Prostate gland (tissue), 2 donors: ENCODE measurements at regions not wholly inside any gene's neighbourhood (a gene's known extent, or its start where the extent isn't known, plus 50 kb on each side); places are given as distances from the start of the nearest gene placed in this dataset.

Experiments
- DNase-seq: peaks from one replicate; pipeline ENCODE4 v3.0.0-alpha.2; 2019; ENCODE audit warnings: low spot score
- H3K27ac ChIP-seq, 2 donors: fragments of 200-600 bp; sonication (generic); 2 replicates each; pipeline ENCODE4 v1.5.1; 2017 to 2019
- H3K27me3 ChIP-seq: fragments of 200-600 bp; sonication (generic); replicated peaks from 2 replicates; pipeline ENCODE4 v1.5.1; 2019; ENCODE audit not compliant: insufficient read depth
- H3K36me3 ChIP-seq, 2 donors: fragments of 200-600 bp; sonication (generic); 1 replicate in 1 of 2; 2 replicates in 1 of 2; pipeline versions ENCODE4 v1.5.1 to v1.8.1; 2017 to 2019
- H3K4me1 ChIP-seq: fragments of 200-600 bp; sonication (generic); replicated peaks from 2 replicates; pipeline ENCODE4 v1.5.1; 2019
- H3K4me3 ChIP-seq, 2 donors: fragments of 200-600 bp; sonication (generic); 2 replicates each; pipeline ENCODE4 v1.5.1; 2017 to 2019
- H3K9me3 ChIP-seq: fragments of 200-600 bp; sonication (generic); 2 replicates; pipeline ENCODE4 v1.5.1; 2017
- POLR2A ChIP-seq: fragments of 450-650 bp; IDR thresholded peaks from one replicate; pipeline ENCODE4 v1.6.1; 2016; ENCODE audit warnings: antibody characterized with exemption, mild to moderate bottlenecking
- POLR2AphosphoS5 ChIP-seq: sonication (generic); formaldehyde crosslinking; IDR thresholded peaks from one replicate; pipeline ENCODE4 v1.6.1; 2017; ENCODE audit warnings: antibody characterized with exemption
- WGBS: methylation state at CpG from one replicate; pipeline ENCODE4 v1.1.5; 2018; 5-methylcytosine and 5-hydroxymethylcytosine counted together
- intact Hi-C: fragments of 100-400 bp; cut with DNase I; formaldehyde crosslinking; loops from one replicate; pipeline ENCODE4 v1.14.2; 2022
- TF ChIP-seq, protein P1 (sequence below), 4 experiments: fragments of 200-600 bp in 2 of 4; fragments of 450-650 bp in 2 of 4; sonication (generic) in 2 of 4; IDR thresholded peaks; 1 replicate in 3 of 4; 2 replicates in 1 of 4; pipeline ENCODE4 v1.5.1; 2016 to 2019; ENCODE audit warnings: antibody characterized with exemption in 4 of 4, mild to moderate bottlenecking in 2 of 4, moderate library complexity in 2 of 4

DNA sequence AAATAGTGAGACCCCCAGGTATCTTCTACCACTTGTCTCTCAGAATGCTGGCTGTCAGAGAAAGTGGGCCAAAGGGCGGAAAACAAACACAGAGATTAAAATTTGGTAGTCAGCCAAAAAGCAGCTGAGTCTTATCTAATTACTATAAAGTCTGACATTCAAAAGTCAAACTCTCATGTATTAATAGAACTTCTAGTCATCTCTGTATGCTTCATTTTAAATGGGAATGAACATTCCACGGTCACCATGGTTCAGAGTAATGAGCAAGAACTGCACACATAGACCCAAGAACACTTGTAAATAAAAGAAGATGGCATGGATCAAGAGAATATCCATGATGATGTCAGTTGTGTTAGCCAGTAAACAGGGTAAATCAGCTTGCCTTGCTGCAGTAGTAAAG, 1267.0 kb upstream of the CHAC2 start:
- H3K4me3 ChIP-seq, result no peak overlapping the region
- H3K27ac ChIP-seq, result no peak overlapping the region
- no peaks in the 10 kb centered on the region for H3K27me3 ChIP-seq
- H3K36me3 ChIP-seq, result no peaks in the 10 kb centered on the region
- intact Hi-C loops, result no loop called here
- H3K4me1 ChIP-seq, result no peaks in the 10 kb centered on the region
- no peaks in the 10 kb centered on the region for H3K9me3 ChIP-seq
- TF ChIP-seq POLR2AphosphoS5 (no peak), POLR2A (no peak)
- DNase-seq, result no peak
- WGBS, result 52% methylated on average over 2 of the region's 2 CpGs

DNA sequence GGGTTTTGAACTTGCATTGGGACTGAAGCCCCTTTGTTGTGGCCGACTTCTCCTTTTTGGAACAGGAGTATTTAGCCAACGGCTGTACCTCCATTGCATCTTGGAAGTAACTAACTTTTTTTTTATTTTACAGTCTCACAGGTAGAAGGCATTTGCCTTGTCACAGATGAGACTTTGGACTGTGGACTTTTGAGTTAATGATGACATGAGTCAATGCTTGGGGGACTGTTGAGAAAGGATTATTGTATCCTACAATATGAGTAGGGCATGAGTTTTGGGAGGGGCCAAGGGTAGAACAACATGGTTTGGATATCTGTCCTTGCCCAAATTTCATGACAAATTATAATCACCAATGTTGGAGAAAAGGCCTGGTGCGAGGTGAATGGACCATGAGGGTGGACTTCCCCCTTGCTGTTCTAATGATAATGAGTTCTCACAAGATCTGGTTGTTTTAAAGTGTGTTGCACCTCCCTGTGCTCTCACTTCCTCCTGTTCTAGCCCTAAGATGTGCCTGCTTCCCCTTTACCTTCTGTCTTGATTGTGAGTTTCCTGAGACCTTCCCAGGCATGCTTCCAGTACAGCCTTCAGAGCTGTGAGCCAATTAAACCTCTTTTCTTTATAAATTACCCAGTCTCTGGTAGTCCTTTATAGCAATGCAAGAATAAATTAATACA, 1269.4 kb upstream of the CHAC2 start:
- Histone ChIP-seq H3K36me3 (no peaks in the 10 kb centered on the region), H3K4me3 (no peak overlapping the region), H3K27me3 (no peaks in the 10 kb centered on the region), H3K9me3 (no peaks in the 10 kb centered on the region), H3K27ac (no peak overlapping the region), H3K4me1 (no peaks in the 10 kb centered on the region)
- TF ChIP-seq POLR2AphosphoS5, result no peak
- TF ChIP-seq POLR2A, result no peak
- TF ChIP-seq, protein P1, sequence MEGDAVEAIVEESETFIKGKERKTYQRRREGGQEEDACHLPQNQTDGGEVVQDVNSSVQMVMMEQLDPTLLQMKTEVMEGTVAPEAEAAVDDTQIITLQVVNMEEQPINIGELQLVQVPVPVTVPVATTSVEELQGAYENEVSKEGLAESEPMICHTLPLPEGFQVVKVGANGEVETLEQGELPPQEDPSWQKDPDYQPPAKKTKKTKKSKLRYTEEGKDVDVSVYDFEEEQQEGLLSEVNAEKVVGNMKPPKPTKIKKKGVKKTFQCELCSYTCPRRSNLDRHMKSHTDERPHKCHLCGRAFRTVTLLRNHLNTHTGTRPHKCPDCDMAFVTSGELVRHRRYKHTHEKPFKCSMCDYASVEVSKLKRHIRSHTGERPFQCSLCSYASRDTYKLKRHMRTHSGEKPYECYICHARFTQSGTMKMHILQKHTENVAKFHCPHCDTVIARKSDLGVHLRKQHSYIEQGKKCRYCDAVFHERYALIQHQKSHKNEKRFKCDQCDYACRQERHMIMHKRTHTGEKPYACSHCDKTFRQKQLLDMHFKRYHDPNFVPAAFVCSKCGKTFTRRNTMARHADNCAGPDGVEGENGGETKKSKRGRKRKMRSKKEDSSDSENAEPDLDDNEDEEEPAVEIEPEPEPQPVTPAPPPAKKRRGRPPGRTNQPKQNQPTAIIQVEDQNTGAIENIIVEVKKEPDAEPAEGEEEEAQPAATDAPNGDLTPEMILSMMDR (IDR thresholded peaks at IDR 0.05), result no peak
- no peak for DNase-seq
- intact Hi-C loops, result no loop called here
- 76% methylated on average over 3 of the region's 3 CpGs for whole genome bisulfite sequencing

DNA sequence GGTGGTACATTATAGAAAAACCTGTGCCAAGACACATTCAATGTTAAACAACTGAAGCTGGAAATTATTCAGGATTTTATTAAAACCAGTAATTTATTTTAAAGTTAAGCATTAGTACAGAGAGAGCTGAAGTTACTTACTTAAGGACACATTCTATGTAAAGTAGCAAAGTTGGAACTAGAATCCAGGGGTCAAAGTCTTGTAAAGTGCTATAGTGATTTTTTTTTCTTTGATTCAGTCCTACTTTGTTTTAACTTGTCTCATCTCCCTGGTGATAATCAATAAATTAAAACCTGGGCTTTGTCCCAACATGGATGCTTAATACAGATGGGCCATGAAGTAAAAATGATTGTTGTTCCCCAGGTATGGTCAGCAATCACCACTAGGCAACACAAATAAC, 1271.8 kb upstream of the CHAC2 start:
- intact Hi-C loops, result no loop called here
- H3K9me3 ChIP-seq, result no peaks in the 10 kb centered on the region
- no peak overlapping the region for H3K27ac ChIP-seq
- H3K36me3 ChIP-seq, result no peaks in the 10 kb centered on the region
- H3K4me3 ChIP-seq, result no peak overlapping the region
- no peak for TF ChIP-seq POLR2AphosphoS5
- TF ChIP-seq, protein P1 (IDR thresholded peaks at IDR 0.05), result no peak
- TF ChIP-seq POLR2A, result no peak
- no peaks in the 10 kb centered on the region for H3K27me3 ChIP-seq
- DNase-seq, result no peak
- H3K4me1 ChIP-seq, result no peaks in the 10 kb centered on the region

DNA sequence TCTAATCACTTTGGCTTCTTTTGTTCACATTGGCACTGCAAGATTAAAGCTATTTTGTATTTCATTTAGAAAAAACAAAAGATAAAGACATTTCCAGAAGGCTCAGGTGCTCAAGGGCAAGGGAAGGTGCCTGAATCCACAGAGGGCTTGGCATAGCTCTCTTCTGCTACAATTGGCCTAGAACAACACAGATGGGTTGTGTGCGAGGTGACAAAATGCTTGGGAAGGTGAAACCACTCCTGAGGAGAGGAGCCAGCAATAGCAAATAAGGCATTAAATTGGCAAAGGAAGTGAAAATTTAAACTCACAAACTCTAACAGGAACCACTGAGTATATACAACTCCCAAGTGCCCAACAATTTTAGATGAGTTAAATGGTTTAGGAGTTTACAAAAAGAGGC, 1290.4 kb upstream of the CHAC2 start:
- H3K4me3 ChIP-seq, result no peak overlapping the region
- no peak overlapping the region for H3K27ac ChIP-seq
- 76% methylated on average over 1 of the region's 1 CpG for WGBS
- no peak for TF ChIP-seq POLR2A
- TF ChIP-seq POLR2AphosphoS5, result no peak
- TF ChIP-seq, protein P1 (IDR thresholded peaks at IDR 0.05), result no peak
- intact Hi-C loops, result no loop called here
- DNase-seq, result no peak
- no peaks in the 10 kb centered on the region for H3K4me1 ChIP-seq
- no peaks in the 10 kb centered on the region for H3K36me3 ChIP-seq
- H3K27me3 ChIP-seq, result no peaks in the 10 kb centered on the region
- no peaks in the 10 kb centered on the region for H3K9me3 ChIP-seq

DNA sequence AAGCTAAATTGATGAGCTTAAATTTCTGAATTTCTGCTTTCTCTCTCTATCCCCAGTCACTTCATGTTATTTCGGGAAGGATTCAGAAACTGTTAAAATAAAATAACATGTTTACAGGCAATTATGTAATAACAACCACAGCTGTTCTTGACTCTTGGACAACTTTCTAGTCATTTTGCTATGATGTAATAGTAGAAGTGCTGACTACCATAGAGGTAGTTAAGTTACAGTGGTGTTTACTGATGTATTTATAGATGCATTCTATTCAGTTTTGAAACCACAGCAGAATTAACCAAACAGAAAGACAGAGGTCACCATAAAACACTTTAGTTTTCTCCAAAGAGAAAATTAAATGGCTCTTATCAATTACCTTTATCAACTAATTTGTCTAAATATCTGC, 1292.0 kb upstream of the CHAC2 start:
- no peaks in the 10 kb centered on the region for H3K36me3 ChIP-seq
- H3K27ac ChIP-seq, result no peak overlapping the region
- no peaks in the 10 kb centered on the region for H3K4me1 ChIP-seq
- H3K4me3 ChIP-seq, result no peak overlapping the region
- TF ChIP-seq POLR2A (no peak), POLR2AphosphoS5 (no peak)
- TF ChIP-seq, protein P1 (IDR thresholded peaks at IDR 0.05), result no peak
- H3K9me3 ChIP-seq, result no peaks in the 10 kb centered on the region
- DNase-seq, result no peak
- intact Hi-C loops, result no loop called here
- H3K27me3 ChIP-seq, result no peaks in the 10 kb centered on the region
- 86% methylated on average over 1 of the region's 1 CpG for WGBS
